Spleen (tissue), 11 donors: ENCODE measurements at regions not wholly inside any gene's neighbourhood (a gene's known extent, or its start where the extent isn't known, plus 50 kb on each side); places are given as distances from the start of the nearest gene placed in this dataset.

Source experiments
- DNase-seq: peaks from one replicate; pipeline ENCODE4 v3.0.0-alpha.2; 2020
- H3K27ac ChIP-seq, 8 donors: fragments of 200-600 bp; sonication (generic) in 7 of 8; 1 replicate in 4 of 8; 2 replicates in 4 of 8; pipeline versions ENCODE4 v1.5.0 to v1.8.0; 2016 to 2021; ENCODE audit warnings: inconsistent platforms in 4 of 8, mild to moderate bottlenecking in 4 of 8, moderate library complexity in 1 of 8
- H3K27me3 ChIP-seq, 7 donors: fragments of 200-600 bp; sonication (generic) in 6 of 7; replicated peaks in 1 of 7; 1 replicate in 4 of 7; 2 replicates in 3 of 7; pipeline versions ENCODE4 v1.5.0 to v1.8.0; 2016 to 2021; ENCODE audit warnings: inconsistent platforms in 3 of 7, mild to moderate bottlenecking in 1 of 7
- H3K36me3 ChIP-seq, 6 donors: fragments of 200-600 bp; sonication (generic) in 5 of 6; 1 replicate in 4 of 6; 2 replicates in 2 of 6; pipeline versions ENCODE4 v1.5.0 to v1.8.0; 2016 to 2021; ENCODE audit warnings: inconsistent platforms in 2 of 6
- H3K4me1 ChIP-seq, 6 donors: fragments of 200-600 bp; sonication (generic) in 5 of 6; 1 replicate in 3 of 6; 2 replicates in 3 of 6; pipeline versions ENCODE4 v1.5.0 to v1.8.0; 2016 to 2021; ENCODE audit warnings: inconsistent platforms in 3 of 6
- H3K4me3 ChIP-seq, 8 donors: fragments of 200-600 bp; sonication (generic) in 7 of 8; 1 replicate in 4 of 8; 2 replicates in 4 of 8; pipeline versions ENCODE4 v1.5.0 to v1.8.0; 2016 to 2021; ENCODE audit warnings: inconsistent platforms in 4 of 8, mild to moderate bottlenecking in 4 of 8, moderate library complexity in 2 of 8
- H3K9me3 ChIP-seq, 8 donors: fragments of 200-600 bp; sonication (generic) in 7 of 8; 1 replicate in 4 of 8; 2 replicates in 4 of 8; pipeline versions ENCODE4 v1.5.0 to v1.8.0; 2016 to 2021; ENCODE audit warnings: inconsistent platforms in 4 of 8
- CTCF ChIP-seq, 11 experiments: fragments of 200-600 bp in 7 of 11; fragments of 450-650 bp in 4 of 11; sonication (generic) in 4 of 11; IDR thresholded peaks in 8 of 11; conservative IDR thresholded peaks in 3 of 11; 1 replicate in 7 of 11; 2 replicates in 4 of 11; pipeline versions ENCODE4 v1.4.0 to v1.8.0; 2016 to 2021; ENCODE audit warnings: antibody characterized with exemption in 11 of 11, inconsistent platforms in 4 of 11, mild to moderate bottlenecking in 1 of 11
- POLR2A ChIP-seq, 3 donors: fragments of 450-650 bp; IDR thresholded peaks; one replicate each; pipeline ENCODE4 v1.5.1; 2017; ENCODE audit warnings: antibody characterized with exemption in 3 of 3, mild to moderate bottlenecking in 1 of 3
- POLR2AphosphoS5 ChIP-seq, 3 donors: sonication (generic); formaldehyde crosslinking; IDR thresholded peaks; one replicate each; pipeline ENCODE4 v1.5.1; 2017; ENCODE audit warnings: antibody characterized with exemption in 3 of 3
- WGBS, 5 donors: extraction: QIAGEN DNeasy Blood & Tissue Kit in 3 of 5; methylation state at CpG; one replicate each; pipeline versions ENCODE4 v1.1.5 to v1.1.7; 2013 to 2018; 5-methylcytosine and 5-hydroxymethylcytosine counted together
- intact Hi-C: fragments of 100-400 bp; cut with DNase I; formaldehyde crosslinking; loops from one replicate; pipeline ENCODE4 v1.15.0; 2023; ENCODE audit warnings: low total_unique reads
- donor health status: healthy with polysubstance abuse.
- donor health status: DM: no; HTN: no; CAD: no; lungs with moderate emphysema.
- donor health status: DM: no; HTN: no; CAD: no.
- donor health status: Bipolar disorder and iron deficiency.
- donor health status: healthy.
- donor health status: DM: no; HTN: no; CAD: no.
- donor health status: DM: yes; HTN: yes; CAD: no.

- Histone ChIP-seq H3K4me3 (no peak overlapping the region), H3K9me3 (peaks cover 0 to 21% (median 8%) of the 10 kb centered on the region in 8 donors), H3K4me1 (no peaks in the 10 kb centered on the region), H3K36me3 (no peaks in the 10 kb centered on the region), H3K27me3 (no peaks in the 10 kb centered on the region), H3K27ac (no peak overlapping the region)
- no peak for TF ChIP-seq POLR2A (IDR thresholded peaks at IDR 0.05)
- TF ChIP-seq POLR2AphosphoS5 (IDR thresholded peaks at IDR 0.05) = no peak
- TF ChIP-seq CTCF (IDR thresholded peaks at IDR 0.05 in 8 of 11, conservative IDR thresholded peaks at IDR 0.05 in 3 of 11) = no peak
- WGBS, 5 donors = 92 to 96% (median 95%) methylated on average over 17 of the region's 17 CpGs
- intact Hi-C loops = no loop called here
- DNase-seq = no peak
Measured at GRCh38 chr3:22989716-22990115, 213.4 kb upstream of the UBE2E2 start.

- TF ChIP-seq POLR2A (IDR thresholded peaks at IDR 0.05) (no peak), CTCF (IDR thresholded peaks at IDR 0.05 in 8 of 11, conservative IDR thresholded peaks at IDR 0.05 in 3 of 11) (no peak), POLR2AphosphoS5 (IDR thresholded peaks at IDR 0.05) (no peak)
- Histone ChIP-seq H3K27me3 (no peaks in the 10 kb centered on the region), H3K4me3 (no peak overlapping the region), H3K4me1 (no peaks in the 10 kb centered on the region), H3K27ac (no peak overlapping the region), H3K9me3 (peaks cover 0 to 15% (median 3%) of the 10 kb centered on the region in 8 donors), H3K36me3 (no peaks in the 10 kb centered on the region)
- no peak for DNase-seq
- intact Hi-C loops = no loop called here
- WGBS, 5 donors = 89 to 97% (median 94%) methylated on average over 25 to 44 of the region's 44 CpGs
Measured at GRCh38 chr3:22990291-22991200, 212.6 kb upstream of the UBE2E2 start.

GRCh38 chr3:22994781-22995180 is 208.3 kb upstream of the UBE2E2 start:
- DNase-seq = no peak
- Histone ChIP-seq H3K9me3 (peaks cover 0 to 5% (median 0%) of the 10 kb centered on the region in 8 donors), H3K27ac (no peak overlapping the region), H3K36me3 (no peaks in the 10 kb centered on the region), H3K4me3 (no peak overlapping the region), H3K4me1 (no peaks in the 10 kb centered on the region), H3K27me3 (no peaks in the 10 kb centered on the region)
- WGBS, 5 donors = 75 to 87% (median 80%) methylated on average over 2 of the region's 2 CpGs
- intact Hi-C loops = no loop called here
- no peak for TF ChIP-seq POLR2A (IDR thresholded peaks at IDR 0.05)
- no peak for TF ChIP-seq CTCF (IDR thresholded peaks at IDR 0.05 in 8 of 11, conservative IDR thresholded peaks at IDR 0.05 in 3 of 11)
- no peak for TF ChIP-seq POLR2AphosphoS5 (IDR thresholded peaks at IDR 0.05)

- no peak for DNase-seq
- intact Hi-C loops = no loop called here
- TF ChIP-seq POLR2A (IDR thresholded peaks at IDR 0.05) (no peak), CTCF (IDR thresholded peaks at IDR 0.05 in 8 of 11, conservative IDR thresholded peaks at IDR 0.05 in 3 of 11) (no peak), POLR2AphosphoS5 (IDR thresholded peaks at IDR 0.05) (no peak)
- Histone ChIP-seq H3K9me3 (no peaks in the 10 kb centered on the region), H3K27me3 (no peaks in the 10 kb centered on the region), H3K4me1 (no peaks in the 10 kb centered on the region), H3K36me3 (no peaks in the 10 kb centered on the region), H3K27ac (no peak overlapping the region), H3K4me3 (no peak overlapping the region)
- 86 to 94% (median 91%) methylated on average over 2 of the region's 2 CpGs for WGBS, 5 donors
Measured at GRCh38 chr3:22996920-22997571, 206.1 kb upstream of the UBE2E2 start.
